ENCODE measurements at regions not wholly inside any gene's neighbourhood (a gene's known extent, or its start where the extent isn't known, plus 50 kb on each side); places are given as distances from the start of the nearest gene placed in this dataset.

GRCh38 chr4:27595571-27596360 is 735.1 kb downstream of the STIM2 start:
- in situ Hi-C loops (cut with HindIII; ENCODE audit: low sequenced_read_pairs) = no loop called here
- no peak overlapping the region for H3K4me3 ChIP-seq (ENCODE audit: low read depth, low read length)
- no peak for DNase-seq (ENCODE audit: low read depth)
- no peak for TF ChIP-seq CTCF (IDR thresholded peaks at IDR 0.05; ENCODE audit: low read depth, low read length, missing control alignments)

GRCh38 chr4:27602172-27602571 is 741.5 kb downstream of the STIM2 start:
- TF ChIP-seq CTCF (IDR thresholded peaks at IDR 0.05; ENCODE audit: low read depth, low read length, missing control alignments) = no peak
- no peak for DNase-seq (ENCODE audit: low read depth)
- H3K4me3 ChIP-seq (ENCODE audit: low read depth, low read length) = no peak overlapping the region
- in situ Hi-C loops (cut with HindIII; ENCODE audit: low sequenced_read_pairs) = no loop called here

DNA sequence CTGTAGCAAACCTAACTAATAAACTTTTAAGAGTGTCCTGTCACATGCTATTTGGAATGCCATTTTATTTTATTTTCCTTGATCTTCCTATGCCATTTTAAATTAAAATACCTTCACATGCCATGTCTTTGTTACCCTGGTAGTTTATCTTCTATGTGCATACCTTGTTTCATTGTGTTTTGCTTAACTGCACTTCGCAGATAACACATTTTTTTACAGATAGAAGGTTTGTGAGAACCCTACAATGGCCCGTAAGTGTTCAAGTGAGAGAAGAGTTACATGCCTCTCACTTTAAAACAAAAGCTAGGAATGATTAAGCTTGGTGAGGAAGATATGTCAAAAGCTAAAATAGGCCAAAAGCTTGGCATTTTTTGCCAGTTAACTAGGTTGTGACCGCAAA is 744.1 kb downstream of the STIM2 start:
- in situ Hi-C loops (cut with HindIII; ENCODE audit: low sequenced_read_pairs) = no loop called here
- TF ChIP-seq CTCF (IDR thresholded peaks at IDR 0.05; ENCODE audit: low read depth, low read length, missing control alignments) = no peak
- no peak overlapping the region for H3K4me3 ChIP-seq (ENCODE audit: low read depth, low read length)
- no peak for DNase-seq (ENCODE audit: low read depth)

- no peak overlapping the region for H3K4me3 ChIP-seq (ENCODE audit: low read depth, low read length)
- TF ChIP-seq CTCF (IDR thresholded peaks at IDR 0.05; ENCODE audit: low read depth, low read length, missing control alignments) = no peak
- in situ Hi-C loops (cut with HindIII; ENCODE audit: low sequenced_read_pairs) = no loop called here
- DNase-seq (ENCODE audit: low read depth) = no peak
Measured at GRCh38 chr4:27616166-27616565, 755.5 kb downstream of the STIM2 start.

- DNase-seq (ENCODE audit: low read depth) = no peak
- in situ Hi-C loops (cut with HindIII; ENCODE audit: low sequenced_read_pairs) = no loop called here
- TF ChIP-seq CTCF (IDR thresholded peaks at IDR 0.05; ENCODE audit: low read depth, low read length, missing control alignments) = no peak
- H3K4me3 ChIP-seq (ENCODE audit: low read depth, low read length) = no peak overlapping the region
Measured at GRCh38 chr4:27619435-27619834, 758.8 kb downstream of the STIM2 start.

GRCh38 chr4:27620886-27621285 is 760.2 kb downstream of the STIM2 start:
- no peak for TF ChIP-seq CTCF (IDR thresholded peaks at IDR 0.05; ENCODE audit: low read depth, low read length, missing control alignments)

More at GRCh38 chr4:27620886-27621285, 760.2 kb downstream of the STIM2 start:
- in situ Hi-C loops (cut with HindIII; ENCODE audit: low sequenced_read_pairs) = no loop called here
- H3K4me3 ChIP-seq (ENCODE audit: low read depth, low read length) = no peak overlapping the region
- no peak for DNase-seq (ENCODE audit: low read depth)

Measured in astrocyte of the cerebellum (primary cell).